GM23248 (cell line): ENCODE measurements at regions not wholly inside any gene's neighbourhood (a gene's known extent, or its start where the extent isn't known, plus 50 kb on each side); places are given as distances from the start of the nearest gene placed in this dataset.

Experiments
- DNase-seq: peaks from one replicate; pipeline ENCODE4 v3.0.0-alpha.2; 2015
- H2AFZ ChIP-seq: fragments of 200-600 bp; sonication (generic); 2 replicates; pipeline ENCODE4 v1.6.1; 2016; ENCODE audit warnings: antibody characterized with exemption
- H3F3A ChIP-seq: fragments of 200-600 bp; sonication (generic); 2 replicates; pipeline ENCODE4 v1.6.1; 2016; ENCODE audit warnings: mild to moderate bottlenecking, antibody characterized with exemption, mixed run types; ENCODE audit not compliant: insufficient read depth
- H3K27ac ChIP-seq: fragments of 200-600 bp; sonication (generic); 2 replicates; pipeline ENCODE4 v1.5.1; 2016; ENCODE audit warnings: mild to moderate bottlenecking
- H3K27me3 ChIP-seq: fragments of 200-600 bp; sonication (generic); replicated peaks from 2 replicates; pipeline ENCODE4 v1.6.1; 2016; ENCODE audit warnings: mild to moderate bottlenecking; ENCODE audit not compliant: insufficient read depth
- H3K36me3 ChIP-seq: fragments of 200-600 bp; sonication (generic); 2 replicates; pipeline ENCODE4 v1.6.1; 2016; ENCODE audit warnings: low read depth, mild to moderate bottlenecking
- H3K4me1 ChIP-seq: fragments of 200-600 bp; sonication (generic); 2 replicates; pipeline ENCODE4 v1.6.1; 2016; ENCODE audit warnings: mild to moderate bottlenecking; ENCODE audit not compliant: insufficient read depth
- H3K4me2 ChIP-seq: fragments of 200-600 bp; sonication (generic); one replicate; pipeline ENCODE4 v1.6.1; 2016; ENCODE audit warnings: mild to moderate bottlenecking; ENCODE audit not compliant: unreplicated experiment
- H3K4me3 ChIP-seq: fragments of 200-600 bp; sonication (generic); 2 replicates; pipeline ENCODE4 v1.5.1; 2016; ENCODE audit warnings: mild to moderate bottlenecking
- H3K79me2 ChIP-seq: fragments of 200-600 bp; sonication (generic); 2 replicates; pipeline ENCODE4 v1.6.1; 2016; ENCODE audit warnings: mild to moderate bottlenecking; ENCODE audit not compliant: insufficient read depth
- H3K9ac ChIP-seq: fragments of 200-600 bp; sonication (generic); 2 replicates; pipeline ENCODE4 v1.6.1; 2016; ENCODE audit warnings: mild to moderate bottlenecking
- H3K9me2 ChIP-seq: fragments of 200-600 bp; sonication (generic); 2 replicates; pipeline ENCODE4 v1.6.1; 2016; ENCODE audit warnings: mixed run types, mild to moderate bottlenecking, moderate library complexity; ENCODE audit not compliant: insufficient read depth
- H3K9me3 ChIP-seq: fragments of 200-600 bp; sonication (generic); one replicate; pipeline ENCODE4 v1.6.1; 2017; ENCODE audit warnings: low read depth
- H4K20me1 ChIP-seq: fragments of 200-600 bp; sonication (generic); 2 replicates; pipeline ENCODE4 v1.6.0; 2016; ENCODE audit not compliant: insufficient read depth
- EZH2 ChIP-seq: fragments of 200-600 bp; sonication (generic); IDR thresholded peaks from 2 replicates; pipeline ENCODE4 v1.6.1; 2018; ENCODE audit warnings: antibody characterized with exemption, mild to moderate bottlenecking; ENCODE audit not compliant: insufficient read depth, poor library complexity, severe bottlenecking
- EZH2phosphoT487 ChIP-seq: fragments of 200-600 bp; sonication (generic); IDR thresholded peaks from 2 replicates; pipeline ENCODE4 v1.6.1; 2018; ENCODE audit warnings: antibody characterized with exemption, moderate library complexity, mild to moderate bottlenecking, low read depth; ENCODE audit not compliant: insufficient read depth
- WGBS, 2 experiments: methylation state at CpG; one replicate each; pipeline ENCODE4 v1.1.6; 2015 to 2017; ENCODE audit warnings: low lambda C conversion rate in 2 of 2, low coverage in 1 of 2; ENCODE audit errors: missing lambda C conversion rate in 2 of 2; 5-methylcytosine and 5-hydroxymethylcytosine counted together
- in situ Hi-C: fragments of 300-500 bp; cut with MboI; formaldehyde crosslinking; loops from 2 replicates; pipeline ENCODE4 v1.15.0; 2020

- H2AFZ ChIP-seq, result no peak overlapping the region
- in situ Hi-C loops, result no loop called here
- H3K27me3 ChIP-seq, result no peaks in the 10 kb centered on the region
- no peaks in the 10 kb centered on the region for H3K79me2 ChIP-seq
- 4 to 10% methylated on average over 2 of the region's 2 CpGs for WGBS, 2 experiments
- H3K9ac ChIP-seq, result no peak overlapping the region
- H3K27ac ChIP-seq, result no peak overlapping the region
- H3K4me1 ChIP-seq, result no peaks in the 10 kb centered on the region
- DNase-seq, result no peak
- no peaks in the 10 kb centered on the region for H3K9me3 ChIP-seq
- H3F3A ChIP-seq, result no peaks in the 10 kb centered on the region
- H3K4me2 ChIP-seq, result no peak overlapping the region
- no peak overlapping the region for H3K4me3 ChIP-seq
- TF ChIP-seq EZH2, result no peak
- TF ChIP-seq EZH2phosphoT487, result no peak
- no peaks in the 10 kb centered on the region for H4K20me1 ChIP-seq
- H3K9me2 ChIP-seq, result no peaks in the 10 kb centered on the region
- H3K36me3 ChIP-seq, result no peaks in the 10 kb centered on the region
Measured at GRCh38 chr14:26088275-26088674, 509.6 kb downstream of the NOVA1 start.

- Histone ChIP-seq H3K36me3 (no peaks in the 10 kb centered on the region), H3K9me3 (no peaks in the 10 kb centered on the region), H2AFZ (no peak overlapping the region), H4K20me1 (no peaks in the 10 kb centered on the region), H3K9ac (no peak overlapping the region), H3K4me3 (no peak overlapping the region), H3F3A (no peaks in the 10 kb centered on the region), H3K27me3 (no peaks in the 10 kb centered on the region), H3K4me2 (no peak overlapping the region), H3K27ac (no peak overlapping the region), H3K79me2 (no peaks in the 10 kb centered on the region), H3K9me2 (no peaks in the 10 kb centered on the region), H3K4me1 (no peaks in the 10 kb centered on the region)
- DNase-seq, result no peak
- TF ChIP-seq EZH2phosphoT487, result no peak
- TF ChIP-seq EZH2, result no peak
- WGBS, 2 experiments, result 73 to 77% methylated on average over 10 of the region's 10 CpGs
- in situ Hi-C loops, result no loop called here
Measured at GRCh38 chr14:26081043-26081442, 516.8 kb downstream of the NOVA1 start.

GRCh38 chr14:26078561-26078960 lies 519.3 kb downstream of the NOVA1 start:
- 9 to 10% methylated on average over 2 of the region's 2 CpGs for WGBS, 2 experiments
- Histone ChIP-seq H3K36me3 (no peaks in the 10 kb centered on the region), H3K4me2 (no peak overlapping the region), H2AFZ (no peak overlapping the region), H3K9me2 (no peaks in the 10 kb centered on the region), H3F3A (no peaks in the 10 kb centered on the region), H3K27ac (no peak overlapping the region), H4K20me1 (no peaks in the 10 kb centered on the region), H3K27me3 (no peaks in the 10 kb centered on the region), H3K9ac (no peak overlapping the region), H3K9me3 (no peaks in the 10 kb centered on the region), H3K79me2 (no peaks in the 10 kb centered on the region), H3K4me1 (no peaks in the 10 kb centered on the region), H3K4me3 (no peak overlapping the region)
- TF ChIP-seq EZH2phosphoT487, result no peak
- TF ChIP-seq EZH2, result no peak
- DNase-seq, result no peak
- in situ Hi-C loops, result no loop called here

- Histone ChIP-seq H3K36me3 (no peaks in the 10 kb centered on the region), H2AFZ (no peak overlapping the region), H3K9me2 (no peaks in the 10 kb centered on the region), H3K9ac (no peak overlapping the region), H4K20me1 (no peaks in the 10 kb centered on the region), H3K79me2 (no peaks in the 10 kb centered on the region), H3K4me2 (no peak overlapping the region), H3K27ac (no peak overlapping the region), H3K9me3 (no peaks in the 10 kb centered on the region), H3K27me3 (no peaks in the 10 kb centered on the region), H3K4me1 (no peaks in the 10 kb centered on the region), H3K4me3 (no peak overlapping the region), H3F3A (no peaks in the 10 kb centered on the region)
- no peak for TF ChIP-seq EZH2
- TF ChIP-seq EZH2phosphoT487, result no peak
- in situ Hi-C loops, result no loop called here
- 47 to 63% methylated on average over 2 of the region's 2 CpGs for WGBS, 2 experiments
- no peak for DNase-seq
Measured at GRCh38 chr14:26074892-26075291, 522.9 kb downstream of the NOVA1 start.

- Histone ChIP-seq H3K9ac (no peak overlapping the region), H3K4me3 (no peak overlapping the region), H4K20me1 (no peaks in the 10 kb centered on the region), H3F3A (no peaks in the 10 kb centered on the region), H3K4me2 (no peak overlapping the region), H3K4me1 (no peaks in the 10 kb centered on the region), H3K9me3 (no peaks in the 10 kb centered on the region), H3K79me2 (no peaks in the 10 kb centered on the region), H2AFZ (no peak overlapping the region), H3K36me3 (no peaks in the 10 kb centered on the region), H3K27ac (no peak overlapping the region), H3K9me2 (no peaks in the 10 kb centered on the region), H3K27me3 (no peaks in the 10 kb centered on the region)
- no peak for DNase-seq
- TF ChIP-seq EZH2 (no peak), EZH2phosphoT487 (no peak)
- in situ Hi-C loops, result no loop called here
- 39 to 42% methylated on average over 3 of the region's 3 CpGs for WGBS, 2 experiments
Measured at GRCh38 chr14:26070443-26070842, 527.4 kb downstream of the NOVA1 start.
